Loucy (cell line): ENCODE measurements at regions not wholly inside any gene's neighbourhood (a gene's known extent, or its start where the extent isn't known, plus 50 kb on each side); places are given as distances from the start of the nearest gene placed in this dataset.

Experiments
- H2AFZ ChIP-seq: fragments of 200-600 bp; sonication (generic); 2 replicates; pipeline ENCODE4 v1.6.0; 2016; ENCODE audit warnings: antibody characterized with exemption, mild to moderate bottlenecking, low read length, moderate library complexity
- H3F3A ChIP-seq: fragments of 200-600 bp; 2 replicates; pipeline ENCODE4 v1.6.0; 2016; ENCODE audit warnings: antibody characterized with exemption, low read depth, mild to moderate bottlenecking
- H3K27me3 ChIP-seq: fragments of 200-600 bp; sonication (generic); 2 replicates; pipeline ENCODE4 v1.6.1; 2014; ENCODE audit warnings: low read length, mild to moderate bottlenecking; ENCODE audit not compliant: insufficient read depth, poor library complexity, severe bottlenecking
- H3K36me3 ChIP-seq: fragments of 200-600 bp; sonication (generic); 2 replicates; pipeline ENCODE4 v1.6.1; 2016; ENCODE audit warnings: low read length; ENCODE audit not compliant: insufficient read depth
- H3K4me1 ChIP-seq: fragments of 200-600 bp; sonication (generic); 2 replicates; pipeline ENCODE4 v1.5.1; 2014; ENCODE audit warnings: low read length, mild to moderate bottlenecking; ENCODE audit not compliant: insufficient read depth, poor library complexity, severe bottlenecking
- H3K4me2 ChIP-seq: fragments of 200-600 bp; sonication (generic); 2 replicates; pipeline ENCODE4 v1.6.0; 2014; ENCODE audit warnings: antibody characterized with exemption, low read length, low read depth, mild to moderate bottlenecking; ENCODE audit not compliant: poor library complexity, severe bottlenecking
- H3K4me3 ChIP-seq: fragments of 200-600 bp; sonication (generic); 2 replicates; pipeline ENCODE4 v1.5.1; 2014; ENCODE audit warnings: low read length, mild to moderate bottlenecking, mixed read lengths; ENCODE audit not compliant: poor library complexity, severe bottlenecking
- H3K79me2 ChIP-seq: fragments of 200-600 bp; sonication (generic); 2 replicates; pipeline ENCODE4 v1.6.1; 2014; ENCODE audit warnings: low read length; ENCODE audit not compliant: insufficient read depth
- H3K9ac ChIP-seq: fragments of 200-600 bp; sonication (generic); 2 replicates; pipeline ENCODE4 v1.6.0; 2014; ENCODE audit warnings: mild to moderate bottlenecking, low read depth, low read length, moderate library complexity; ENCODE audit not compliant: poor library complexity, severe bottlenecking
- H3K9me2 ChIP-seq: fragments of 200-600 bp; sonication (generic); replicated peaks from 2 replicates; pipeline ENCODE4 v1.6.1; 2016; ENCODE audit warnings: low read depth, low read length, mixed read lengths
- H3K9me3 ChIP-seq: fragments of 200-600 bp; sonication (generic); 2 replicates; pipeline ENCODE4 v1.6.1; 2014; ENCODE audit warnings: mild to moderate bottlenecking, antibody characterized with exemption, low read length, low read depth; ENCODE audit not compliant: insufficient read depth
- H4K20me1 ChIP-seq: fragments of 200-600 bp; sonication (generic); 2 replicates; pipeline ENCODE4 v1.6.0; 2014; ENCODE audit warnings: antibody characterized with exemption, low read length, mild to moderate bottlenecking; ENCODE audit not compliant: insufficient read depth, poor library complexity, severe bottlenecking
- CTCF ChIP-seq: fragments of 200-600 bp; sonication (generic); conservative IDR thresholded peaks from 2 replicates; pipeline ENCODE4 v1.5.1; 2014; ENCODE audit warnings: mild to moderate bottlenecking, antibody characterized with exemption, low read length
- EZH2phosphoT487 ChIP-seq: fragments of 200-600 bp; IDR thresholded peaks from 2 replicates; pipeline ENCODE4 v1.6.1; 2018; ENCODE audit warnings: antibody characterized with exemption, mild to moderate bottlenecking, moderate library complexity, borderline replicate concordance

- H3K9ac ChIP-seq, result no peak overlapping the region
- H3F3A ChIP-seq, result no peaks in the 10 kb centered on the region
- H3K9me3 ChIP-seq, result no peaks in the 10 kb centered on the region
- H2AFZ ChIP-seq, result no peak overlapping the region
- H4K20me1 ChIP-seq, result no peaks in the 10 kb centered on the region
- TF ChIP-seq CTCF (no peak), EZH2phosphoT487 (no peak)
- no peaks in the 10 kb centered on the region for H3K36me3 ChIP-seq
- no peaks in the 10 kb centered on the region for H3K4me1 ChIP-seq
- H3K27me3 ChIP-seq, result no peaks in the 10 kb centered on the region
- no peak overlapping the region for H3K4me3 ChIP-seq
- no peaks in the 10 kb centered on the region for H3K79me2 ChIP-seq
- H3K4me2 ChIP-seq, result no peak overlapping the region
- no peaks in the 10 kb centered on the region for H3K9me2 ChIP-seq
Measured at GRCh38 chr6:155509743-155510475, 54.3 kb upstream of the NOX3 start.

- Histone ChIP-seq H3K9ac (no peak overlapping the region), H3K4me2 (no peak overlapping the region), H3K36me3 (no peaks in the 10 kb centered on the region), H3K9me3 (no peaks in the 10 kb centered on the region), H3K27me3 (no peaks in the 10 kb centered on the region), H3K79me2 (no peaks in the 10 kb centered on the region), H3K4me1 (no peaks in the 10 kb centered on the region), H4K20me1 (no peaks in the 10 kb centered on the region), H3K9me2 (no peaks in the 10 kb centered on the region), H3K4me3 (no peak overlapping the region), H2AFZ (no peak overlapping the region), H3F3A (no peaks in the 10 kb centered on the region)
- TF ChIP-seq CTCF (no peak), EZH2phosphoT487 (no peak)
Measured at GRCh38 chr6:155505608-155505989, 50.0 kb upstream of the NOX3 start.
